Activated gamma-delta T cell treated with anti-CD3 and anti-CD28 coated beads, Interleukin-2, amount 50 U/mL, for 16 hours (primary cell): ENCODE measurements at regions not wholly inside any gene's neighbourhood (a gene's known extent, or its start where the extent isn't known, plus 50 kb on each side); places are given as distances from the start of the nearest gene placed in this dataset.

Source experiments
- DNase-seq: peaks from one replicate; pipeline ENCODE4 v3.0.0-alpha.2; 2020; ENCODE audit warnings: low read depth

DNA sequence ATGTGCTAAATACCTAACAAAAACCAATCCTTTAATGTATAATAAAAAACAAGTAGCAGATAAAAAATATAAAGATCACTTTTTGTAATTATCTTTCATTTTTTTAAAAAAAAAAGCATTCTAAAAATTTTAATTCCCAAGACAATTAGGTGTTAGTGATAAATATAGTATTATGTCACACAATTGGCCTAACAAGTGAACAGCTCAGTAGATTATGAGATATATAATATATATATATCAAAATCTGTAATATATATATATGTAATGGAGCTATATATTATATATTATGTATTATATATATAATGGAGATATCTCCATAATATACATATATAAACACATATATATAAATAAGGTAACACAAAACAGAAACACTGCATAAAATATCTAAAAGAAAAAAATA is 1531.1 kb upstream of the MIR17HG start:
- DNase-seq = no peak

GRCh38 chr13:89822467-89822866 is 1525.0 kb upstream of the MIR17HG start:
- no peak for DNase-seq

- no peak for DNase-seq
Observed at GRCh38 chr13:89827552-89827951, 1519.9 kb upstream of the MIR17HG start.

GRCh38 chr13:89828506-89828905 is 1519.0 kb upstream of the MIR17HG start:
- DNase-seq = no peak

DNA sequence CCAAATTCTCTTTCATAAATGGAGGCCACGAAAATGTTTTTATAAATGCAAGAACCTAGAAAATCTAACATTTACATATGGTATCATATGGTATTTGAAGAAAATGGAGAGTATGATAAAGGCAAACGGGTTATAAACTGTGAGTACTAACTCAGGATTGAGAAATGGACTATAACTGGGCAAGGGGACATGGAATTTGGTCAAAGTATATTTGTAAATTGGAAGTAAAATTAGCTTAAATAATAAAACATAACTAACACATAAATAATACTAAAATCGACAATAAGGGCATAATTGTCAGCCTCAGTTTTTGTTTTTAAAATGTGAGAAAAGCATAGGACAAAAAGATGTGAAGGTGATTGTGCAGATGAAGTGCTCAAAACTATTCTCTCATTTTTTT is 1516.3 kb upstream of the MIR17HG start:
- DNase-seq = no peak

DNA sequence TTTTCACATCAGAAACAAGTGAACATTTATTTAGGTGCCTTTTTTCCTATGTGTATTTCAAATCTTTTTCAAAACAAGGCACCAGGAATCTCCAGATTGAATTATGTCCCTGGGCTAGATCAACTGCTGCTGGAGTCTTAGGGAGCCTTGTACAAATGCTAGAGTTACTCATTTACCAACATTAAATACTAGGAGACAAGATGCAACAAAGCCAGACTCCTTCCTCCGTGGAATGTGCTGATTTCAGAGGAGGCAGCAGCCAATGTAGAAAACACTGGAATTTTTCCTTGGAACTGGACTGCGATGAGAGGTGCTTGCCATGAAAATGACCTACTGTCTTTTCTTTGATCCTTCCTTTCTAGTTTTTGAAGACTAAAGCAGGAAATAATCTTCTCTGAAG is 1514.7 kb upstream of the MIR17HG start:
- no peak for DNase-seq

DNA sequence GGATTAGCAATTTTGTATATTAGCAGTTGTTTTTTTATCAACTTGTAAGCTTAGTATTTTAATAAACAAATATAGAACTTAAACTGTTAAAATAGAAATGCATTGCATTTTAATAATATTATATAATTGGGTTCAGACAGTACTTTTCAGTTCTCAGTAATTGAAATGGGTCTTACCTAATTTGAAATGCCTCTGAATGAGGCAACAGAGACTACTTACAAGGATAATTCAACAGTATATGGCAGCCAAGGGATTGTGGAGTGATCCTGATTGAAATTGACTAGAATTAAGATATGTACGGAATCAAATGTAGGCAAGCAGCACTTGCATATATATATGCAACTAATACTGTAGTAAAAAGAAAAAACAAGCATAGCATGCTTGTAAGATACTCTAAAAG is 1503.9 kb upstream of the MIR17HG start:
- no peak for DNase-seq

GRCh38 chr13:89845874-89846273 is 1501.6 kb upstream of the MIR17HG start:
- no peak for DNase-seq

DNA sequence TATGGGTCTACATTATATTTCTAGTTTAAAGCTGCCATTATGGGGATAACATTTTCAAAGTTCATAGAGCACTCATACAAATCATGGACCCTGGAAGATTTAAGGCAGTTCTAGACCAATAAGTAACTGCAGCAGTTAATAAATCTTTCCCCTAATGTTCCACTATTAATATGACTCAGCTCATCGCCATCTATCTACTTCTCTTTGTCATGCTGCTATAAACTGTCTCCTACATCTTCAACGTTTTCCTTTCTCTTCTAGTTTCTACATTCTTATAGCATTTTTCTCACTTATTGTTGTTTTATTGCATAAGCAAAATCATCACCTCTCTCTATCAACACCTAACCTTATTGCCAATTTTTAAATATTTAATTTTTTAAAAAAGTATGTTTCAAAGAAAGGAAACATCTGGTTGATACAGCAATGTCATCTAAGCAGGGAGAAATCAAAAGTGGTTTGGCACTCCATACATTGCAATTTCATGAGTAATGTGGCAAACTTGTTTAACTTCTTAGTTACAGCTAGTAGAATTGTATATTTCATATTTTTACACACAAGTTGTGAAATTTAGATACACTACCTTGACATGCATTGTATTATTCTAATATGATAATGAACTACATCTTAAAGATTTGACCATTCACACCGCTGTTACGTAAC is 1500.4 kb upstream of the MIR17HG start:
- no peak for DNase-seq

GRCh38 chr13:89852570-89852969 is 1494.9 kb upstream of the MIR17HG start:
- DNase-seq = no peak

DNA sequence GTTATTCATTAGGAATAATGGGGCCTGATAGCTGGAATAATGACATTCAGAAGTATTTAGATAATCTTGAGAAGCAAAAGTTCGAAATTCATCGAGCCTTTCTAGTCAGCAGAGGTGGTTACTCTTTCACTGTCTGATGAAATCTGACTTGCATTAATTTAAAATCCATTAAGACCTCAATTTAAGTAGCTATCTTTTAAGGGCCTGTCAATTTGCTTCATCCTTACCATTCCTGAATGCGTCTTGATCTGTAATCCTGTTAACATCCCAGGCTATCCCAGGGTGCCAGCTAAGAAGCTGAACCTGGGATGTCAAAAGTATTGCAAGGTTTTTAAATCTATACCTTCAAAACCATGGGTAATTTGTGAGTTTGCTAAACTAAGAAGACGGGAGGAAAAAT is 1491.0 kb upstream of the MIR17HG start:
- DNase-seq = no peak

GRCh38 chr13:89857502-89857901 is 1490.0 kb upstream of the MIR17HG start:
- no peak for DNase-seq

DNA sequence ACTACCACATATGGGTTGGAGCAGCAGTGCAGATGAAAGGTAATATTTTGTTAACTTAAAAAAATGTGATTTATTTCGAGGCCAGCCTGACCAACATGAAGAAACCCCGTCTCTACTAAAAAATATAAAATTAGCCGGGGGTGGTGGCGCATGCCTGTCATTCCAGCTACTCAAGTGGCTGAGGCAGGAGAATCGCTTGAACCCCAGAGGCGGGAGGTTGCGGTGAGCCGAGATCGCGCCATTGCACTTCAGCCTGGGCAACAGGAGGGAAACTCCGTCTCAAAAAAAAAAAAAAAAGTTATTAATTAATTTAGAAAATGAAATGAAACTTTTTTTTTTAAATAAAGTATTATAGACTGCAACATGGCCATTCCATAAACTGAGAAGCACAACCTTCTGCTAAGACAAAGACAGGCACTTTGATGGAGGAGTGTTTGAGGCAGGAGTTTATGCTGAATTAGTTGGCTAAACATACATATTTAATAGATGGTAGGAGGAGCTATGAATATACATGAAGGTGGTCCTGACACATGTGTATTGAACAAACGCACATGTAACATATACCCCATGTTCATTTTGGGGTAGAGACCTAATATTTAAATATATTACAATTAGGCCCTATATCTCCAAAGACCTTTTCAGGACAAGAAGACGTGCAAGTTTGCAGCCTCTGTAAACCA is 1485.3 kb upstream of the MIR17HG start:
- no peak for DNase-seq

DNA sequence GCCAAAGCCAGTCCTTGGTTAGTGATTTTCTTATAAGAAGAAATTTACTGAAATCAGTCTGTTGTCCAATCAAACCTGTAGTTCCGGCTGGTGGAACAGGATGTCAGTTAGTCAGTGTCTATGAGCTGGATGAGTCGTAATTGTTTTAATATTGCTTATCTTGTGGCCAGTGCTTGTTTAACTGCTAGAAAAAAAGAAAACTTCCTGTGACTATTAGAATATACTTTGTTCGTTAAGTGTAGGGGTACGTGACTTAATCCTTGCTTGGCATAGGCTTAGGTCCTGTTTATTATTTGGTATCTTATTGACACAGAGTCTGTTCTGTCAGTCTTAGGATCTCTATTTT is 1484.8 kb upstream of the MIR17HG start:
- no peak for DNase-seq

DNA sequence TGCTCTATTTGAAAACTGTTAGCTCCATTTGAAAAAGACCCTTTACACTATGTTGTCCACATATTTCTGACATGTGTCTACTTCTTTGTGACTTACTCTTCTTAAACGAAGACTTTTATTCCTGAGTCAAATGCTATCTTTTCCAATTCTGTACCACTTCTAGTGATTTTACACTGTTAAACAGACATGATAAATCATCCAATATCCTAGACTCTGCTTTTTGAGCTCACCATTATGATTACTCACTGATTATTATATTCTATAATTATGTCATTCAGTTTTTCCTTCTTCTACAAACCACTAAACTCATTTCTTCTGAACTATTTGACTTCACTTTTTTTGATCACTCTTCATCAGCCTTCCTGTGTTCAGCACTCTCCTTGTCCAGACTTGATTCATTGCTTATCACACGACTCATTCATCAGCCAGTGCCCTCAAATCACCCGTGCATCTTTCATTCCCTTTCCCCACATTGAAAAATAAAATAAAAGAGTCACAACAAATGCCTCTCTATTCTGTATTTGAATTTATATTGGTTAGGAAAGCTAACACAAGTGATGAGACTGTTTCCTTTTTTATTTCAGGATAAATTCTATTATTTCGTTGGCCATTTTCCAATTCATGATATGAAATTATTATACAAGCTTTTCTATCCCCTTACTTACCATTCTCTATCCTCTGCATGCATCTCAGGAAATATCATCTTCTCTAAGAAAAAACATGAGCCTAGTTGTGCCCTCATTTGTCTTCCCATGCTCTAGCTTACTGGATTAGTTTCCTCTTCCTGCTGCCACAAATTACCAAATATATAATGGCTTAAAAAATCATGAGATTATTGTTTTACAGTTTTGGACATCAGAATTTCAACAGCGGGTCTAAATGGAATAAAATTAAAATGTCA is 1482.1 kb upstream of the MIR17HG start:
- no peak for DNase-seq

DNA sequence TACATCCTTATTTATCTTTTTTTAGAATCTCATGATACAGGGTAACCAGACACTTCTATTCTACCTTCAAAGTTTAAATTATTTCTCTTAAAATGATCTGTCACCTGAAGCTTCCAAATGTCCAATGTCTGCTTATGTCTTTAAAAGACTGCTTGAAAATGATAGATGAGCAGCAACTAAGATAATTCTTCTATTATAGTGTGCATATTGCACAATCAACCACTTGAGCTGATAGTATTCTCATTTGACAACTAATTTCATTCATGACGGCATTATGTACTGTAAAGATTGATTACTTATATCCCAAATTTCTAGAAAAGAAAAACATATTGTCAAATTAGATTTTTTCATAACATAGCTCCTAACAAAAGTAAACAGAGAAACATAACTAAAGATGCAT is 1478.2 kb upstream of the MIR17HG start:
- DNase-seq = no peak

DNA sequence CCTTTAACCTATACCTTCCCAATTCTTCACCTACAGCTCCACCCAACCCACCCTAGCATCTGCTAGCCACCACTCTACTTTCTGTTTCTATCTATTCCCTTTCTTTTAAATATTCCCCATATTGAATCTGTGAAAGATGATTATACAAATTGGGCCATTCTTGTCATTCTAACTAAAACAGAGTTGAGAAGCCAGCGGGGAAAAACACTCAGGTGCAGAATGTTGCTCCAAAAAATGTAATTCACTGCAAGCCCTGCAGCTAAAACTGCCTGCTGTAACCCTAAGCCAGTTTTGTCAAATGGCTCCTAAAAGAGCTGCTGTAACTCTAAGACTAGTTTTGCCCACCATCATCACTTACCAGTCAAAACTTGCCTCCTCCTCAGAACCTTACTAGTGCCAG is 1468.6 kb upstream of the MIR17HG start:
- DNase-seq = no peak

- DNase-seq = no peak
Observed at GRCh38 chr13:89880201-89880600, 1467.3 kb upstream of the MIR17HG start.

- DNase-seq = no peak
Observed at GRCh38 chr13:89883893-89884448, 1463.5 kb upstream of the MIR17HG start.

GRCh38 chr13:89890806-89891205 is 1456.7 kb upstream of the MIR17HG start:
- DNase-seq = no peak

- no peak for DNase-seq
Observed at GRCh38 chr13:89891416-89891815, 1456.1 kb upstream of the MIR17HG start.

GRCh38 chr13:89897681-89898080 is 1449.8 kb upstream of the MIR17HG start:
- no peak for DNase-seq
